ENCODE measurements at regions not wholly inside any gene's neighbourhood (a gene's known extent, or its start where the extent isn't known, plus 50 kb on each side); places are given as distances from the start of the nearest gene placed in this dataset.

- TF ChIP-seq POLR2A (IDR thresholded peaks at IDR 0.05) = no peak
- no peak for TF ChIP-seq CTCF (IDR thresholded peaks at IDR 0.05 in 8 of 11, conservative IDR thresholded peaks at IDR 0.05 in 3 of 11)
Observed at GRCh38 chr6:95084867-95085266, 492.5 kb upstream of the MANEA start.
